ENCODE measurements at regions not wholly inside any gene's neighbourhood (a gene's known extent, or its start where the extent isn't known, plus 50 kb on each side); places are given as distances from the start of the nearest gene placed in this dataset.
"Not testable (repeated sequence)": the region's sequence is repeated elsewhere in the genome, so short reads cannot be mapped to it uniquely, and the experiment has no call there.

GRCh38 chr2:56021136-56021474 is 97.5 kb upstream of the EFEMP1 start:
- DNase-seq (ENCODE audit: low read depth), result no peak

GRCh38 chr2:56021579-56021978 is 98.0 kb upstream of the EFEMP1 start:
- no peak for DNase-seq (ENCODE audit: low read depth)

GRCh38 chr2:56025469-56026193 is 102.0 kb upstream of the EFEMP1 start:
- no peak for DNase-seq (ENCODE audit: low read depth)

- no peak for DNase-seq (ENCODE audit: low read depth)
These were observed 103.2 kb upstream of the EFEMP1 start for GRCh38 chr2:56026828-56027227.

- no peak for DNase-seq (ENCODE audit: low read depth)
These were observed 106.5 kb upstream of the EFEMP1 start for GRCh38 chr2:56030062-56030461.

GRCh38 chr2:56030901-56031300 is 107.3 kb upstream of the EFEMP1 start:
- DNase-seq (ENCODE audit: low read depth), result no peak

- DNase-seq (ENCODE audit: low read depth), result peak; percentile 30
These were observed 110.7 kb upstream of the EFEMP1 start for GRCh38 chr2:56034258-56034657.

- no peak for DNase-seq (ENCODE audit: low read depth)
These were observed 116.6 kb upstream of the EFEMP1 start for GRCh38 chr2:56040189-56040588.

- no peak for DNase-seq (ENCODE audit: low read depth)
These were observed 117.3 kb upstream of the EFEMP1 start for GRCh38 chr2:56040834-56041233.

- no peak for DNase-seq (ENCODE audit: low read depth)
These were observed 123.6 kb upstream of the EFEMP1 start for GRCh38 chr2:56047136-56047535.

- no peak for DNase-seq (ENCODE audit: low read depth)
These were observed 125.8 kb upstream of the EFEMP1 start for GRCh38 chr2:56049233-56049845.

- DNase-seq (ENCODE audit: low read depth), result no peak
These were observed 130.1 kb upstream of the EFEMP1 start for GRCh38 chr2:56053679-56054078.

GRCh38 chr2:56055405-56055804 is 128.4 kb upstream of the CCDC85A start:
- DNase-seq (ENCODE audit: low read depth), result peak; percentile 15

- DNase-seq (ENCODE audit: low read depth), result not testable (repeated sequence)
These were observed 122.5 kb upstream of the CCDC85A start for GRCh38 chr2:56061327-56061726.

GRCh38 chr2:56068746-56069145 is 115.0 kb upstream of the CCDC85A start:
- no peak for DNase-seq (ENCODE audit: low read depth)

- DNase-seq (ENCODE audit: low read depth), result peak; percentile 33
These were observed 106.4 kb upstream of the CCDC85A start for GRCh38 chr2:56077359-56077915.

- no peak for DNase-seq (ENCODE audit: low read depth)
These were observed 101.1 kb upstream of the CCDC85A start for GRCh38 chr2:56082665-56083064.

- DNase-seq (ENCODE audit: low read depth), result peak; percentile 16
These were observed 99.5 kb upstream of the CCDC85A start for GRCh38 chr2:56084111-56084901.

GRCh38 chr2:56086336-56086735 is 97.5 kb upstream of the CCDC85A start:
- no peak for DNase-seq (ENCODE audit: low read depth)

GRCh38 chr2:56088411-56088810 is 95.4 kb upstream of the CCDC85A start:
- no peak for DNase-seq (ENCODE audit: low read depth)

- no peak for DNase-seq (ENCODE audit: low read depth)
These were observed 93.9 kb upstream of the CCDC85A start for GRCh38 chr2:56089931-56090330.

- no peak for DNase-seq (ENCODE audit: low read depth)
These were observed 83.8 kb upstream of the CCDC85A start for GRCh38 chr2:56099963-56100362.

All from M059J (cell line).